OCI-LY3 (cell line): ENCODE measurements at regions not wholly inside any gene's neighbourhood (a gene's known extent, or its start where the extent isn't known, plus 50 kb on each side); places are given as distances from the start of the nearest gene placed in this dataset.

ENCODE experiments used
- H2AFZ ChIP-seq: fragments of 200-600, 300-600 bp; shearing (Covaris generic); 2 replicates; pipeline ENCODE4 v1.6.0; 2014; ENCODE audit warnings: antibody characterized with exemption, low read depth, low read length
- H3K27ac ChIP-seq: fragments of 200-600, 300-600 bp; sonication (generic); 2 replicates; pipeline ENCODE4 v1.5.1; 2014; ENCODE audit warnings: mild to moderate bottlenecking, low read length, moderate library complexity, mixed read lengths
- H3K27me3 ChIP-seq: fragments of 200-600, 300-600 bp; sonication (generic); 2 replicates; pipeline ENCODE4 v1.6.1; 2014; ENCODE audit warnings: low read depth, low read length, mixed read lengths
- H3K36me3 ChIP-seq: fragments of 200-600, 300-600 bp; sonication (generic); replicated peaks from 2 replicates; pipeline ENCODE3; 2014; ENCODE audit warnings: low read depth, low read length, mixed read lengths
- H3K4me1 ChIP-seq: fragments of 300-600, 200-600 bp; sonication (generic); 2 replicates; pipeline ENCODE4 v1.6.1; 2014; ENCODE audit warnings: low read length, mixed read lengths
- H3K4me2 ChIP-seq: fragments of 200-600, 300-600 bp; sonication (generic); 2 replicates; pipeline ENCODE4 v1.6.1; 2014; ENCODE audit warnings: low read length, mixed read lengths
- H3K4me3 ChIP-seq: fragments of 300-600, 200-600 bp; sonication (generic); 2 replicates; pipeline ENCODE4 v1.5.1; 2014; ENCODE audit warnings: antibody characterized with exemption, mild to moderate bottlenecking, low read length, moderate library complexity
- H3K79me2 ChIP-seq: fragments of 300-600, 200-600 bp; shearing (Covaris generic); 2 replicates; pipeline ENCODE4 v1.6.1; 2014; ENCODE audit warnings: mild to moderate bottlenecking, low read length, mixed read lengths
- H3K9ac ChIP-seq: fragments of 300-600, 200-600 bp; shearing (Covaris generic); 2 replicates; pipeline ENCODE4 v1.6.0; 2014; ENCODE audit warnings: mild to moderate bottlenecking, low read length, moderate library complexity
- H3K9me3 ChIP-seq: fragments of 200-600, 300-600 bp; shearing (Covaris generic); 2 replicates; pipeline ENCODE4 v1.6.1; 2014; ENCODE audit warnings: low read length, mixed read lengths; ENCODE audit not compliant: insufficient read depth
- H4K20me1 ChIP-seq: fragments of 200-600, 300-600 bp; sonication (generic); 2 replicates; pipeline ENCODE4 v1.6.1; 2016; ENCODE audit warnings: low read length, mixed read lengths; ENCODE audit not compliant: insufficient read depth
- EZH2phosphoT487 ChIP-seq: fragments of 200-600 bp; shearing (Covaris generic); IDR thresholded peaks from 2 replicates; pipeline ENCODE4 v1.6.1; 2018; ENCODE audit warnings: antibody characterized with exemption, mixed run types, low read depth
- TF ChIP-seq, protein P1 (sequence below): fragments of 200-600, 300-600 bp; sonication (generic); IDR thresholded peaks from 2 replicates; pipeline ENCODE4 v1.5.1; 2014; ENCODE audit warnings: antibody characterized with exemption, low read length, low read depth

DNA sequence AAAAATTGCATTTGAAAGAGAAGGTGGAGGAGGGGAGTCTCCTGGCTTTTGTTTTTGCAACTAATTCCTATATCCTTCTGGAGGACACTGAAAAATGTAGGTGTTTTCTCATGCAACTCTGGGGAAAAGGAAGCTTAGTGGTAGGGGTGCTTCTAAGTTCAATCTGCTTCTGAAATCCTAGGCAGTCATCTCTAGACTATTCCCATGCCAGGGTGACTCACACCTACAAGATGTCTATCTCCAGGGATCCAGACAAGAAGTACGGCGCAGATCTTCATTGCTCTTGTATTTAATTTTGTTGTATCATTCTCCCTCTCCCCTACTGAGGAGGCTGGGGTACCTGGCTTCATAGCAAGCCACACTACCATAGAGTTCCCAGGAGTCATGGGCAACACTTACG is 258.8 kb downstream of the PHF14 start:
- TF ChIP-seq EZH2phosphoT487 = no peak
- TF ChIP-seq, protein P1, sequence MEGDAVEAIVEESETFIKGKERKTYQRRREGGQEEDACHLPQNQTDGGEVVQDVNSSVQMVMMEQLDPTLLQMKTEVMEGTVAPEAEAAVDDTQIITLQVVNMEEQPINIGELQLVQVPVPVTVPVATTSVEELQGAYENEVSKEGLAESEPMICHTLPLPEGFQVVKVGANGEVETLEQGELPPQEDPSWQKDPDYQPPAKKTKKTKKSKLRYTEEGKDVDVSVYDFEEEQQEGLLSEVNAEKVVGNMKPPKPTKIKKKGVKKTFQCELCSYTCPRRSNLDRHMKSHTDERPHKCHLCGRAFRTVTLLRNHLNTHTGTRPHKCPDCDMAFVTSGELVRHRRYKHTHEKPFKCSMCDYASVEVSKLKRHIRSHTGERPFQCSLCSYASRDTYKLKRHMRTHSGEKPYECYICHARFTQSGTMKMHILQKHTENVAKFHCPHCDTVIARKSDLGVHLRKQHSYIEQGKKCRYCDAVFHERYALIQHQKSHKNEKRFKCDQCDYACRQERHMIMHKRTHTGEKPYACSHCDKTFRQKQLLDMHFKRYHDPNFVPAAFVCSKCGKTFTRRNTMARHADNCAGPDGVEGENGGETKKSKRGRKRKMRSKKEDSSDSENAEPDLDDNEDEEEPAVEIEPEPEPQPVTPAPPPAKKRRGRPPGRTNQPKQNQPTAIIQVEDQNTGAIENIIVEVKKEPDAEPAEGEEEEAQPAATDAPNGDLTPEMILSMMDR = no peak
- H3K79me2 ChIP-seq = no peaks in the 10 kb centered on the region
- no peak overlapping the region for H3K4me2 ChIP-seq

DNA sequence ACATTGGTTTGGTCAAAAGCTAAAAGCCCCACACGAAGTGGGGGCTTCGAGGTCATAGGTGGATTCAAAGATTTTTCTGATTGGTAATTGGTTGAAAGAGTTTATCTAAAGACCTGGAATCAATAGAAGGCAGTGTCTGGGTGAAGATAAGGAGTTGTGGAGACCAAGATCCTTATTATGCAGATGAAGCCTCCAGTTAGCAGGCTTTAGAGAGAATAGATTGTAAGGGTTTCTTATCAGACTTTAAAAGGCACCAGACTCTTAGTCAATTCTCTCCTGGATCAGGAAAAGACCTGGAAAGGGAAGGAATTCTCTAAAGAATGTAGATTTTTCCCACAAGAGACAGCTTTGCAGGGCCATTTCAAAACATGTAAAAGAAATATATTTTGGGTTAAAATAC is 260.2 kb downstream of the PHF14 start:
- TF ChIP-seq, protein P1 = no peak
- TF ChIP-seq EZH2phosphoT487 = no peak
- Histone ChIP-seq H3K27me3 (no peaks in the 10 kb centered on the region), H3K4me1 (peaks cover 2% of the 10 kb centered on the region; the same call in 1 of the 2 replicates), H2AFZ (no peak overlapping the region), H3K9ac (no peak overlapping the region), H3K9me3 (no peaks in the 10 kb centered on the region), H3K27ac (no peak overlapping the region), H3K4me2 (no peak overlapping the region), H3K79me2 (no peaks in the 10 kb centered on the region), H3K4me3 (no peak overlapping the region), H3K36me3 (no peaks in the 10 kb centered on the region), H4K20me1 (no peaks in the 10 kb centered on the region)

More for the DNA sequence above, 258.8 kb downstream of the PHF14 start:
- Histone ChIP-seq H3K36me3 (no peaks in the 10 kb centered on the region), H3K4me1 (peaks cover 2% of the 10 kb centered on the region; the same call in 1 of the 2 replicates), H3K27me3 (no peaks in the 10 kb centered on the region), H3K4me3 (no peak overlapping the region), H3K9ac (no peak overlapping the region), H2AFZ (no peak overlapping the region), H4K20me1 (no peaks in the 10 kb centered on the region), H3K9me3 (no peaks in the 10 kb centered on the region), H3K27ac (no peak overlapping the region)

DNA sequence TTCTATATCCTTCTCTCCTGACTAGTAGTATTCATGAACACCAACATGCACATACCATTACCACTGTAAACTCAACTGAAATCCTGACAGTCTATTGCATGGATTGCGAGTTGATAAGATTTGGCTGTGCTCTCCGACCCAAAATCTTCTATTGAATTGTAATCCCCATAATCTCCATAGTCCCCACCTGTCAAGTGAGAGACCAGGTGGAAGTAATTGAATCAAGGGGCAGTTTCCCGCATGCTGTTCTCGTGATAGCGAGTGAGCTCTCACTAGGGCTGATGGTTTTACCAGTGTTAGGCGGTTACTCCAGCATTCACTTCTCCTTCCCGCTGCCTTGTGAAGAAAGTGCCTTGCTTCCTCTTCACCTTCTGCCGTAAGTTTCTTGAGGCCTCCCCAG is 261.8 kb downstream of the PHF14 start:
- H3K4me1 ChIP-seq = peaks cover 2% of the 10 kb centered on the region; the same call in 1 of the 2 replicates
- H3K36me3 ChIP-seq = no peaks in the 10 kb centered on the region
- no peak overlapping the region for H3K4me2 ChIP-seq
- H3K27me3 ChIP-seq = no peaks in the 10 kb centered on the region
- H4K20me1 ChIP-seq = no peaks in the 10 kb centered on the region
- H3K4me3 ChIP-seq = no peak overlapping the region
- no peak overlapping the region for H3K27ac ChIP-seq
- H2AFZ ChIP-seq = no peak overlapping the region
- TF ChIP-seq, protein P1 = no peak
- no peak for TF ChIP-seq EZH2phosphoT487
- H3K9me3 ChIP-seq = no peaks in the 10 kb centered on the region
- no peak overlapping the region for H3K9ac ChIP-seq
- H3K79me2 ChIP-seq = no peaks in the 10 kb centered on the region

DNA sequence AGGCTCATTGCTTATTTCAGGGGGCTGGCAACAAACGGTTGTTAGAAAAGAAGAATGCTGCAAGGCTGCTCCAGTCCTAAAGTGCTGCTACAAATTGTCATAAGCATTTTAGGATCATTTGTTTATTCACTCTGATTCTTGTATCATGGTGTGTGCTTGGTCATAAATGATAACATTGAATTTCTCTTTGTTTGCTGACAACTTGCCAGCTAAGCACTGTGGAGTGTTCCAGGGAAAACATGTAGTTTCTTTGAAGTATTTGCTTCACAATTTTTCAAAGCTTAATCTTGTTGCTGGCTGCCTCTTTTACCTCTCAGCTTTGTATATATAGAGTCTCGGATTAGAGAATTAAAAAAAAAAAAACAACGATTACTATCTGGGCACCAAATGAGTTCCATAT is 263.0 kb downstream of the PHF14 start:
- H4K20me1 ChIP-seq = no peaks in the 10 kb centered on the region
- no peaks in the 10 kb centered on the region for H3K9me3 ChIP-seq
- H3K9ac ChIP-seq = no peak overlapping the region
- H2AFZ ChIP-seq = no peak overlapping the region
- H3K79me2 ChIP-seq = no peaks in the 10 kb centered on the region
- no peak for TF ChIP-seq EZH2phosphoT487
- TF ChIP-seq, protein P1 = no peak
- peaks cover 2% of the 10 kb centered on the region; the same call in 1 of the 2 replicates for H3K4me1 ChIP-seq
- no peaks in the 10 kb centered on the region for H3K36me3 ChIP-seq
- no peak overlapping the region for H3K27ac ChIP-seq
- no peak overlapping the region for H3K4me2 ChIP-seq
- no peaks in the 10 kb centered on the region for H3K27me3 ChIP-seq
- H3K4me3 ChIP-seq = no peak overlapping the region
